ENCODE measurements at regions not wholly inside any gene's neighbourhood (a gene's known extent, or its start where the extent isn't known, plus 50 kb on each side); places are given as distances from the start of the nearest gene placed in this dataset.

DNA sequence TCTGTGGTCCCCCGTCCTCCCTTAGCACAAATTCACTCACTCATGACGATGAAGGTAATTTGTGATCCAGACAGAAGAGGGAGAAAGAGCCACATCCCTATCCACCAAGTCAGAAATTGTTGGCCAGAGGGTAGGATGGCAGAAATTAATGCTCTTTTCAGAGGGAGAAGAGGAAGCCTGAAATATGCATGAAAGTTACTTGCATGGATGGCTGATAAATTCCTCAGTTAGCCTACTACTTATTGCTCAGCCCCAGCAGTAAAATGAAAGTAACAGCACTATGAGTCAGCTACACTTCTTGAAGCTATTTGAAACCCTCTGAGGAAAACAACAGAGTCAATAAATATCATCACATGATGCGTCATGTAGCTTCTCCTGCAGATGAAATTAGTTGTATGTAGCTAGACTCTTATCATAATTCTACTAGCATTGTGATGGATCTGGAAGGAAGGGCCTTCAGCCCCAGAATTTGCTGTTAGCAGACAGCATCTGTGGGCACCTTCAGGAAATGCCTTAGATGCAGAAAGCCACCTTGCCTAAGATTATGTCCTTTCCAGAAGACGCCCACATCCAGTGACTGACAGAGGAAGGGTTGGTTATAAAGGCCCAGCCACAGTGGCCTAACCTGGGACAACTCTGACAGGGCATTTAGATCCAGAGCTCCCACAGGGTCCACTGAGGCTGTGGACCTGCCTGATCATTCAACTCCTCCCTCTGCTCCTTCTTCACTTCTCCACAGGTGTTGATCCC is 81.2 kb upstream of the CCDC112 start:
- Histone ChIP-seq H4K20me1 (ENCODE audit: insufficient read depth, low read length) (no peaks in the 10 kb centered on the region), H3K9me2 (ENCODE audit: low read depth, low read length) (no peaks in the 10 kb centered on the region), H3K4me1 (ENCODE audit: insufficient read depth, low read length, severe bottlenecking) (no peaks in the 10 kb centered on the region), H2AFZ (ENCODE audit: low read length) (no peak overlapping the region), H3K27ac (ENCODE audit: low read depth, low read length, poor library complexity, severe bottlenecking) (no peak overlapping the region), H3K36me3 (ENCODE audit: insufficient read depth, low read length) (no peaks in the 10 kb centered on the region), H3F3A (ENCODE audit: insufficient read depth, low read length) (no peaks in the 10 kb centered on the region), H3K4me2 (ENCODE audit: low read length) (no peak overlapping the region), H3K27me3 (ENCODE audit: insufficient read depth, low read length) (no peaks in the 10 kb centered on the region), H3K79me2 (ENCODE audit: insufficient read depth, low read length) (no peaks in the 10 kb centered on the region), H3K9me3 (ENCODE audit: low read length) (no peaks in the 10 kb centered on the region), H3K9ac (ENCODE audit: low read length) (no peak overlapping the region), H3K4me3 (ENCODE audit: low read depth, low read length, poor library complexity, severe bottlenecking) (no peak overlapping the region)
- TF ChIP-seq, protein P1, sequence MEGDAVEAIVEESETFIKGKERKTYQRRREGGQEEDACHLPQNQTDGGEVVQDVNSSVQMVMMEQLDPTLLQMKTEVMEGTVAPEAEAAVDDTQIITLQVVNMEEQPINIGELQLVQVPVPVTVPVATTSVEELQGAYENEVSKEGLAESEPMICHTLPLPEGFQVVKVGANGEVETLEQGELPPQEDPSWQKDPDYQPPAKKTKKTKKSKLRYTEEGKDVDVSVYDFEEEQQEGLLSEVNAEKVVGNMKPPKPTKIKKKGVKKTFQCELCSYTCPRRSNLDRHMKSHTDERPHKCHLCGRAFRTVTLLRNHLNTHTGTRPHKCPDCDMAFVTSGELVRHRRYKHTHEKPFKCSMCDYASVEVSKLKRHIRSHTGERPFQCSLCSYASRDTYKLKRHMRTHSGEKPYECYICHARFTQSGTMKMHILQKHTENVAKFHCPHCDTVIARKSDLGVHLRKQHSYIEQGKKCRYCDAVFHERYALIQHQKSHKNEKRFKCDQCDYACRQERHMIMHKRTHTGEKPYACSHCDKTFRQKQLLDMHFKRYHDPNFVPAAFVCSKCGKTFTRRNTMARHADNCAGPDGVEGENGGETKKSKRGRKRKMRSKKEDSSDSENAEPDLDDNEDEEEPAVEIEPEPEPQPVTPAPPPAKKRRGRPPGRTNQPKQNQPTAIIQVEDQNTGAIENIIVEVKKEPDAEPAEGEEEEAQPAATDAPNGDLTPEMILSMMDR (IDR thresholded peaks at IDR 0.05; ENCODE audit: low read length), result no peak
- TF ChIP-seq EZH2 (IDR thresholded peaks at IDR 0.05; ENCODE audit: borderline replicate concordance, low read length), result no peak

DNA sequence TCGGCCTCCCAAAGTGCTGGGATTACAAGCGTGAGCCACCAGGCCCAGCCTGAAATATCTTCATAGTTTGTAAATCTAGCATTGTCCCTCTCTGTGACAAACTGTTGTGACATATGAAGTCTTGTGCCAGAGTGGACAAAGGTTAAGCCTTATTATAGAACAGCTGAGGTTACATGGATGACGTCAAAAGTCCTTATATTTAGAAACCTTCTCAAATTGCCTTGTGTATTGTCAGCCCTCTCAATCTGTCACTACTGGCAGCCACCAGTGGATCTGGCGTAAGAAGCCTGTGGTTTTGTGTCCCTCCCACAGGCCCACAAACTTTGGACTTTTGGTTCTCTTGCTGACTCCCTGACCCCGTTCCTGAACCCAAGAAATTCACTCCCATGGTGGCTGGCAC is 79.4 kb upstream of the CCDC112 start:
- no peak overlapping the region for H3K9ac ChIP-seq (ENCODE audit: low read length)
- no peaks in the 10 kb centered on the region for H3K36me3 ChIP-seq (ENCODE audit: insufficient read depth, low read length)
- no peaks in the 10 kb centered on the region for H4K20me1 ChIP-seq (ENCODE audit: insufficient read depth, low read length)
- no peaks in the 10 kb centered on the region for H3K4me1 ChIP-seq (ENCODE audit: insufficient read depth, low read length, severe bottlenecking)
- no peaks in the 10 kb centered on the region for H3K27me3 ChIP-seq (ENCODE audit: insufficient read depth, low read length)
- H2AFZ ChIP-seq (ENCODE audit: low read length), result no peak overlapping the region
- no peaks in the 10 kb centered on the region for H3K9me2 ChIP-seq (ENCODE audit: low read depth, low read length)
- H3F3A ChIP-seq (ENCODE audit: insufficient read depth, low read length), result no peaks in the 10 kb centered on the region
- H3K4me3 ChIP-seq (ENCODE audit: low read depth, low read length, poor library complexity, severe bottlenecking), result no peak overlapping the region
- TF ChIP-seq, protein P1 (IDR thresholded peaks at IDR 0.05; ENCODE audit: low read length), result no peak
- no peak for TF ChIP-seq EZH2 (IDR thresholded peaks at IDR 0.05; ENCODE audit: borderline replicate concordance, low read length)
- H3K79me2 ChIP-seq (ENCODE audit: insufficient read depth, low read length), result no peaks in the 10 kb centered on the region
- H3K9me3 ChIP-seq (ENCODE audit: low read length), result no peaks in the 10 kb centered on the region
- H3K27ac ChIP-seq (ENCODE audit: low read depth, low read length, poor library complexity, severe bottlenecking), result no peak overlapping the region
- H3K4me2 ChIP-seq (ENCODE audit: low read length), result no peak overlapping the region

DNA sequence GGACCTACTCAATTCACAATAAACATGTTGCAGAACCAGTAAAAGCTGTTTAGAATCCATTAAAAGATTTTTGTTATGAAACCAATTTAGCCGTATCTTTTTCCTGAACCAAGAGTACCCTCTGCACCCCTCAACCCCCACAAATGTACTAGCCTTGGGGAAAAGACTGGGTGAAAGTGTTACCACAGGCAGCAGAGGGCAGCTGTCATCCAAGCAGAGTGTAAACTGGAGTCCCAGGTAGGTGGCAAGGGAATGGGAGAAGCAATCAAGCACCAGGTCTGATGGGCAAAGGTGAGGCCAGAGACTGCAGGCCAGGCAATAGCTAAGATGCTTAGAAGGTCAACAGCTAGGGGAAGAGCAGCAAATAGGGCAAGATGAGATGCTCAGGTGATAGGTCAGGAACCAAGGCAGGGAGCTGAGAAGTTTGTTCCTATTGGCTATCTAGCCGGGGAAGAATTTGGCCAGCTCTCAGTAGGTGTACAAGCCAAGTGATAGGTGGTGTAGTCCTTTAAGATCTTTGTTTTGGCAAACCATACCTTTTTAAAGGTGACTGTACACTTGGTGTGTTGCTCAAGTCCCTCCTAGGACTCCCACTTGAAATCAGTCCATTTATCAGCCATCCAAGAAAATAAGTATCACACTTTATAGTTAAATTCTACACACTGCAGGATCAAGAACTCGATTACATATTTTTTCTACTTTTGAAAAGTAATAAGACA is 77.8 kb upstream of the CCDC112 start:
- H3K79me2 ChIP-seq (ENCODE audit: insufficient read depth, low read length), result no peaks in the 10 kb centered on the region
- no peaks in the 10 kb centered on the region for H3K36me3 ChIP-seq (ENCODE audit: insufficient read depth, low read length)
- no peaks in the 10 kb centered on the region for H3K9me3 ChIP-seq (ENCODE audit: low read length)
- H3K4me1 ChIP-seq (ENCODE audit: insufficient read depth, low read length, severe bottlenecking), result no peaks in the 10 kb centered on the region
- TF ChIP-seq EZH2 (IDR thresholded peaks at IDR 0.05; ENCODE audit: borderline replicate concordance, low read length), result no peak
- TF ChIP-seq, protein P1 (IDR thresholded peaks at IDR 0.05; ENCODE audit: low read length), result no peak
- no peak overlapping the region for H3K4me3 ChIP-seq (ENCODE audit: low read depth, low read length, poor library complexity, severe bottlenecking)
- no peak overlapping the region for H3K4me2 ChIP-seq (ENCODE audit: low read length)
- no peaks in the 10 kb centered on the region for H3K9me2 ChIP-seq (ENCODE audit: low read depth, low read length)
- no peaks in the 10 kb centered on the region for H3K27me3 ChIP-seq (ENCODE audit: insufficient read depth, low read length)
- H3K9ac ChIP-seq (ENCODE audit: low read length), result no peak overlapping the region
- no peaks in the 10 kb centered on the region for H3F3A ChIP-seq (ENCODE audit: insufficient read depth, low read length)
- no peak overlapping the region for H2AFZ ChIP-seq (ENCODE audit: low read length)
- H3K27ac ChIP-seq (ENCODE audit: low read depth, low read length, poor library complexity, severe bottlenecking), result no peak overlapping the region
- no peaks in the 10 kb centered on the region for H4K20me1 ChIP-seq (ENCODE audit: insufficient read depth, low read length)

Measured in OCI-LY1 (cell line).